ENCODE measurements at regions not wholly inside any gene's neighbourhood (a gene's known extent, or its start where the extent isn't known, plus 50 kb on each side); places are given as distances from the start of the nearest gene placed in this dataset.
A peak's percentile ranks its signal among the peaks of the same experiment; 100 is the strongest.

DNA sequence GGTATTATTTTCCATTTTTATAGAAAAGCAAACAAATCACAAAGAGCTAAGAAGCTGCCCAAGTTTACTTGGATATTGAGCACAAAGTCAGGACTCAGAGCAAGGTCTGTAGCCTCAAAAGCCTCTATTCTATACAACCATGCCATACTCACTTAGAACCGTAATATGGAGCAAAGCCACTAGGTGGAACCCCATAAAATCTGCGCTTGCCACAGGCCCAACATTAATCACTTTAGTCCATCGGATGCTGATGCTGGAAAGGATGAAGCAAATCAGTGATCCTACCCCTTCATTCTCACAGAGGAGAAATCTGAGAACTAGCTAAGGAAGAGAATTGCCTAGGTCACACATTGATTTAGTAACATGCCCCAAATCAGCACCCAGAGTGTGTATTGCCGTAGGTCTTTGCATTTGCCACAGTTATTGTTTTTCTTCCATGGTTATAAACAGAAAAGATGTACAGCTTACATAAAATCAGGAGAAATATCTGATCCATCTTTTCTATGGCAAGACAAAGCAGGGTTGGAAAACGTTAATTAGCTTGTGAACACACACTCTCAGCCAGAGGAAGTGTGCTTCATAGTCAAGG is 56.7 kb upstream of the RAB38 start:
- DNase-seq (ENCODE audit: low read depth in 3 of 3), result peak in 1 of 3 experiments; percentile 4

DNA sequence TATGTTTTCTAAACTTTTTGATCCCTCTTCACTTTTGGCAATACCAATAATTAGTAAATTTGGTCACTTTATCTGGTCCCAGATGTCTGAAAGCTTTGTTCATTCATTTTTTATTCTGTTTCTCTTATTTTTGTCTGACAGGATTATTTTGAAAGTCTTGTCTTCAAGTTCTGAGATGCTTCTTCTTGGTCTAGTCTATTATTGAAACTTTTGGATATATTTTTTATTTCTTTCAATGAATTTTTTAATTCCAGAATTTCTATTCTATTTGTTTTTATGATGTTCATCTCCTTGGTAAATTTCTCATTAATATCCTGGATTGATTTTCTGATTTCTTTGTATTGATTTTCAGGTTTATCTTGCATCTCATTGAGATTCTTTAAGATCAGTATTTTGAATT is 54.1 kb upstream of the RAB38 start:
- DNase-seq (ENCODE audit: low read depth in 3 of 3), result no peak
